WTC11 (cell line): ENCODE measurements at regions not wholly inside any gene's neighbourhood (a gene's known extent, or its start where the extent isn't known, plus 50 kb on each side); places are given as distances from the start of the nearest gene placed in this dataset.

Experiments used
- ATF2 ChIP-seq: sonication (generic); formaldehyde crosslinking; IDR thresholded peaks from 2 replicates; pipeline ENCODE4 v1.8.1; 2022; ENCODE audit warnings: low read depth, missing genetic modification reagents, borderline replicate concordance
- E2F4 ChIP-seq: sonication (generic); formaldehyde crosslinking; IDR thresholded peaks from 2 replicates; pipeline ENCODE4 v1.8.1; 2022; ENCODE audit warnings: low read depth, mild to moderate bottlenecking, moderate library complexity, missing genetic modification reagents, borderline replicate concordance
- ETV6 ChIP-seq: sonication (generic); formaldehyde crosslinking; IDR thresholded peaks from 2 replicates; pipeline ENCODE4 v1.8.1; 2022; ENCODE audit warnings: mild to moderate bottlenecking, missing genetic modification reagents
- FOXJ3 ChIP-seq: sonication (generic); formaldehyde crosslinking; IDR thresholded peaks from 2 replicates; pipeline ENCODE4 v1.9.0; 2021; ENCODE audit warnings: missing genetic modification reagents, mild to moderate bottlenecking, borderline replicate concordance
- FOXP1 ChIP-seq: sonication (generic); formaldehyde crosslinking; IDR thresholded peaks from 2 replicates; pipeline ENCODE4 v1.8.0; 2022; ENCODE audit warnings: missing genetic modification reagents, mild to moderate bottlenecking, moderate library complexity, borderline replicate concordance
- GABPB1 ChIP-seq: sonication (generic); formaldehyde crosslinking; IDR thresholded peaks from 2 replicates; pipeline ENCODE4 v1.8.1; 2023; ENCODE audit warnings: mild to moderate bottlenecking, missing genetic modification reagents
- MAX ChIP-seq: sonication (generic); formaldehyde crosslinking; IDR thresholded peaks from 2 replicates; pipeline ENCODE4 v1.8.0; 2022; ENCODE audit warnings: mild to moderate bottlenecking, missing genetic modification reagents
- NFE2L1 ChIP-seq: sonication (generic); formaldehyde crosslinking; IDR thresholded peaks from 2 replicates; pipeline ENCODE4 v1.8.1; 2023; ENCODE audit warnings: missing genetic modification reagents
- NR3C1 ChIP-seq: sonication (generic); formaldehyde crosslinking; conservative IDR thresholded peaks from 2 replicates; pipeline ENCODE4 v1.8.1; 2023; ENCODE audit warnings: low read depth, mild to moderate bottlenecking, missing genetic modification reagents
- TCF7 ChIP-seq: sonication (generic); formaldehyde crosslinking; IDR thresholded peaks from 2 replicates; pipeline ENCODE4 v1.8.0; 2022; ENCODE audit warnings: mild to moderate bottlenecking, low read depth, missing genetic modification reagents, moderate library complexity
- ZNF281 ChIP-seq: sonication (generic); formaldehyde crosslinking; IDR thresholded peaks from 2 replicates; pipeline ENCODE4 v1.8.0; 2023; ENCODE audit warnings: mild to moderate bottlenecking, missing genetic modification reagents
- TF ChIP-seq, protein P1 (sequence below): fragments of 200-600 bp; IDR thresholded peaks from 2 replicates; pipeline ENCODE4 v1.8.0; 2022; ENCODE audit warnings: antibody characterized with exemption

DNA sequence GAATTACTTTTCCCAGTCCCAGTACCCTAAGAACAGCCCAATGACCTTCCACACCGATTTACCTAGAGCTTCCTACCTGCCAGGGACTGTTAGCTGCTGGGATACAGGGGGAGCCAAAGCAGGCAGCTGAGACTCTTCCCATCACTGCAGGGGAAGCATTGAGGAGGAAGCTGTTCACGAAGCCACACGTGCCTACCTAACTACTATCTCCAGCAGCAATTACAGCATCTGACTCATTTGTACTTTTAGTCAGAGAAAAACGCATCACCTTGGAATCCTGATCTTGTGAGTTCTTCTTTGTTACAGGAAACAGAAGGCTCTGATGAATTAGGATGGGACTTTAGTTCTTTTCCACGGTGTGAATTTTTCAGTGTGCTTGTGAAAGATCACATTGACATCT, 113.7 kb upstream of the DHX40 start:
- TF ChIP-seq ZNF281 (CRISPR knock-in tag) (no peak), NFE2L1 (no peak), MAX (CRISPR knock-in tag) (no peak), ATF2 (CRISPR knock-in tag) (no peak), FOXJ3 (CRISPR knock-in tag) (no peak), GABPB1 (no peak), FOXP1 (CRISPR knock-in tag) (no peak), TCF7 (CRISPR knock-in tag) (no peak), NR3C1 (CRISPR knock-in tag) (no peak), ETV6 (CRISPR knock-in tag) (no peak), E2F4 (CRISPR knock-in tag) (no peak)
- TF ChIP-seq, protein P1, sequence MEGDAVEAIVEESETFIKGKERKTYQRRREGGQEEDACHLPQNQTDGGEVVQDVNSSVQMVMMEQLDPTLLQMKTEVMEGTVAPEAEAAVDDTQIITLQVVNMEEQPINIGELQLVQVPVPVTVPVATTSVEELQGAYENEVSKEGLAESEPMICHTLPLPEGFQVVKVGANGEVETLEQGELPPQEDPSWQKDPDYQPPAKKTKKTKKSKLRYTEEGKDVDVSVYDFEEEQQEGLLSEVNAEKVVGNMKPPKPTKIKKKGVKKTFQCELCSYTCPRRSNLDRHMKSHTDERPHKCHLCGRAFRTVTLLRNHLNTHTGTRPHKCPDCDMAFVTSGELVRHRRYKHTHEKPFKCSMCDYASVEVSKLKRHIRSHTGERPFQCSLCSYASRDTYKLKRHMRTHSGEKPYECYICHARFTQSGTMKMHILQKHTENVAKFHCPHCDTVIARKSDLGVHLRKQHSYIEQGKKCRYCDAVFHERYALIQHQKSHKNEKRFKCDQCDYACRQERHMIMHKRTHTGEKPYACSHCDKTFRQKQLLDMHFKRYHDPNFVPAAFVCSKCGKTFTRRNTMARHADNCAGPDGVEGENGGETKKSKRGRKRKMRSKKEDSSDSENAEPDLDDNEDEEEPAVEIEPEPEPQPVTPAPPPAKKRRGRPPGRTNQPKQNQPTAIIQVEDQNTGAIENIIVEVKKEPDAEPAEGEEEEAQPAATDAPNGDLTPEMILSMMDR: no peak
